ENCODE measurements at regions not wholly inside any gene's neighbourhood (a gene's known extent, or its start where the extent isn't known, plus 50 kb on each side); places are given as distances from the start of the nearest gene placed in this dataset.

DNA sequence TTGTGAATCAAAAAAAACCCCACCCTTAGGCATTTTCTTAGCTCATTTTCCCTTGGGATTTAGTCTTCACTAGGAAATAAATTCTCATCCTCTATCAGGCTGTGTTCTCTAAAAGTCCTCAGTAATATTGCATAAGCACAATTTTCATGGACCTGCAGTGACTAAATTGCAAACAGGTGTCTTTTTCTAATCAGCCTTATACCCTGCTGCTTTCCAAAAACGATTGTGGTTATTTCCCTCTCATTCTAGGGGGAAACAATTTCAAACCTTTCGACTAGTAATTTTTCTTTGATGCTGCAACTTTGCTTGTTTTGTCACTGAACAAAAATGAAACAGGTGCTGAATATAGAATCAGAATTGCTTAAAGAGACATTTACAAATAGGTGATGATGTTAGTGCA, 549.9 kb downstream of the PDHA2 start:
- TF ChIP-seq CTCF (conservative IDR thresholded peaks at IDR 0.05; ENCODE audit: low read depth, low read length) (no peak), RAD21 (IDR thresholded peaks at IDR 0.05; ENCODE audit: low read length) (no peak), SMC3 (IDR thresholded peaks at IDR 0.05; ENCODE audit: low read depth, low read length) (no peak), RFX5 (IDR thresholded peaks at IDR 0.05; ENCODE audit: low read depth, low read length) (no peak)
